Neural crest cell (in vitro differentiated cells): ENCODE measurements at regions not wholly inside any gene's neighbourhood (a gene's known extent, or its start where the extent isn't known, plus 50 kb on each side); places are given as distances from the start of the nearest gene placed in this dataset.
A peak's percentile ranks its signal among the peaks of the same experiment; 100 is the strongest.

ENCODE experiments used
- DNase-seq: peaks from one replicate; pipeline ENCODE4 v3.0.0; 2021; ENCODE audit warnings: low read depth, mixed read lengths, low spot score
- H3K27ac Mint-ChIP-seq: one replicate; pipeline ENCODE4 v1.8.0; 2021; ENCODE audit warnings: mild to moderate bottlenecking, mixed read lengths; ENCODE audit not compliant: unreplicated experiment
- H3K27me3 Mint-ChIP-seq: 2 replicates; pipeline ENCODE4 v1.8.0; 2021; ENCODE audit warnings: low read depth, mild to moderate bottlenecking, mixed read lengths
- H3K36me3 Mint-ChIP-seq: 2 replicates; pipeline ENCODE4 v1.8.0; 2021; ENCODE audit warnings: low read depth, mild to moderate bottlenecking, mixed read lengths
- H3K4me1 Mint-ChIP-seq: 2 replicates; pipeline ENCODE4 v1.8.0; 2021; ENCODE audit warnings: mixed read lengths
- H3K4me3 Mint-ChIP-seq: one replicate; pipeline ENCODE4 v1.8.0; 2021; ENCODE audit warnings: mild to moderate bottlenecking, mixed read lengths
- H3K9me3 Mint-ChIP-seq: 2 replicates; pipeline ENCODE4 v1.8.0; 2021; ENCODE audit warnings: mixed read lengths
- CTCF ChIP-seq: fragments of 200-600 bp; sonication (generic); conservative IDR thresholded peaks from 2 replicates; pipeline ENCODE4 v1.5.0; 2021; ENCODE audit warnings: antibody characterized with exemption, mild to moderate bottlenecking

GRCh38 chr15:95485367-95485766 lies 845.1 kb upstream of the NR2F2 start:
- H3K27me3 Mint-ChIP-seq = no peaks in the 10 kb centered on the region
- no peak overlapping the region for H3K27ac Mint-ChIP-seq
- H3K4me3 Mint-ChIP-seq = no peak overlapping the region
- H3K9me3 Mint-ChIP-seq = peaks cover 17% of the 10 kb centered on the region
- no peak for DNase-seq
- H3K4me1 Mint-ChIP-seq = peaks cover 5% of the 10 kb centered on the region
- peaks cover 21% of the 10 kb centered on the region for H3K36me3 Mint-ChIP-seq
- TF ChIP-seq CTCF = no peak

DNA sequence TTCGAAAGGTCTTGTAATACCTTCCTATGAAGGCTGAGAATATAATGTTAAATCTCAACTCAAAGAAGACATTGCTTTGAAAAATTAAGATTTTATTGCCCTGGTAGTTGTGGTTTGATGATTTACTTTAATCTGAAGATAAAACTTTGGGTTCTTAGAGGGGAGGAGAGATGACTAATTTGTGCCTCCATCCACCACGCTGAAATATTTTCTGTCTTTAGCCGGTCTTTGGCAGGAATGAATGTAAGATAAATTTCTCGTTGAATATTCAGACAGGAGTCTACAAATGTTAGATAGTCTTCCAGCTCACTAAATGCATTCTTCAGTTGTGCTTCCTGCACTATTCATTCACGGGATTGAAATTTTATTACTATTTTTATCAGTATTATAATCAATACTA lies 844.3 kb upstream of the NR2F2 start:
- peaks cover 21% of the 10 kb centered on the region for H3K36me3 Mint-ChIP-seq
- H3K27me3 Mint-ChIP-seq = no peaks in the 10 kb centered on the region
- no peak overlapping the region for H3K4me3 Mint-ChIP-seq
- H3K9me3 Mint-ChIP-seq = peaks cover 17% of the 10 kb centered on the region
- no peak overlapping the region for H3K27ac Mint-ChIP-seq
- no peak for DNase-seq
- no peak for TF ChIP-seq CTCF
- H3K4me1 Mint-ChIP-seq = peaks cover 5% of the 10 kb centered on the region

- H3K27ac Mint-ChIP-seq = no peak overlapping the region
- H3K27me3 Mint-ChIP-seq = no peaks in the 10 kb centered on the region
- TF ChIP-seq CTCF = no peak
- peaks cover 8% of the 10 kb centered on the region for H3K4me1 Mint-ChIP-seq
- no peak overlapping the region for H3K4me3 Mint-ChIP-seq
- DNase-seq = no peak
- peaks cover 13% of the 10 kb centered on the region for H3K9me3 Mint-ChIP-seq
- peaks cover 18% of the 10 kb centered on the region for H3K36me3 Mint-ChIP-seq
Observed at GRCh38 chr15:95489103-95489502, 841.4 kb upstream of the NR2F2 start.

GRCh38 chr15:95492388-95493070 lies 838.0 kb upstream of the NR2F2 start:
- H3K36me3 Mint-ChIP-seq = no peaks in the 10 kb centered on the region
- no peak overlapping the region for H3K4me3 Mint-ChIP-seq
- peaks cover 26% of the 10 kb centered on the region for H3K4me1 Mint-ChIP-seq
- no peak for TF ChIP-seq CTCF
- H3K27ac Mint-ChIP-seq = no peak overlapping the region
- H3K9me3 Mint-ChIP-seq = no peaks in the 10 kb centered on the region
- H3K27me3 Mint-ChIP-seq = no peaks in the 10 kb centered on the region
- no peak for DNase-seq

- Mint-ChIP-seq H3K27me3 (no peaks in the 10 kb centered on the region), H3K9me3 (no peaks in the 10 kb centered on the region), H3K4me1 (peaks cover 20% of the 10 kb centered on the region), H3K36me3 (no peaks in the 10 kb centered on the region), H3K27ac (peak overlapping the region; percentile 39), H3K4me3 (no peak overlapping the region)
- no peak for TF ChIP-seq CTCF
- DNase-seq = no peak
Observed at GRCh38 chr15:95494971-95495541, 835.4 kb upstream of the NR2F2 start.
